ENCODE measurements at regions not wholly inside any gene's neighbourhood (a gene's known extent, or its start where the extent isn't known, plus 50 kb on each side); places are given as distances from the start of the nearest gene placed in this dataset.

DNA sequence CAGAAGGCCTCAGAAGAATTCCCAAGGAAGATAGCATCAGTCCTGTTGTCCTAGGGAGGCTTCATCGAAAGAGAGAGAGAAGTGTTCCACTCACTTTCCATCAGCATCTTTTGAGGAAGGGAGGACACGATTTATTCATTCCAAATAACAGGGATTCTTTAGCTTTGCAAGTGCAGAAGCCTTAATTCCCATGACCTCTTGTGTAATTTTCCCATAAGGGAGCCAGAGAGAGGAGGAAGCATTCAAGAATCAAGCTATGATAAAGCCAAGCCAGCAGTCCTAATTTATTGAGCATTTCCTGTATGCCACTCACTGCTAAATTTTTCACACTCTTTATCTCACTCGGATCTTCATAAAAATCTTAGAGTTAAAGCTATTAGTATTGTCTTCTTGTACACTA, 169.7 kb upstream of the MITF start (continued):
- TF ChIP-seq, protein P1, sequence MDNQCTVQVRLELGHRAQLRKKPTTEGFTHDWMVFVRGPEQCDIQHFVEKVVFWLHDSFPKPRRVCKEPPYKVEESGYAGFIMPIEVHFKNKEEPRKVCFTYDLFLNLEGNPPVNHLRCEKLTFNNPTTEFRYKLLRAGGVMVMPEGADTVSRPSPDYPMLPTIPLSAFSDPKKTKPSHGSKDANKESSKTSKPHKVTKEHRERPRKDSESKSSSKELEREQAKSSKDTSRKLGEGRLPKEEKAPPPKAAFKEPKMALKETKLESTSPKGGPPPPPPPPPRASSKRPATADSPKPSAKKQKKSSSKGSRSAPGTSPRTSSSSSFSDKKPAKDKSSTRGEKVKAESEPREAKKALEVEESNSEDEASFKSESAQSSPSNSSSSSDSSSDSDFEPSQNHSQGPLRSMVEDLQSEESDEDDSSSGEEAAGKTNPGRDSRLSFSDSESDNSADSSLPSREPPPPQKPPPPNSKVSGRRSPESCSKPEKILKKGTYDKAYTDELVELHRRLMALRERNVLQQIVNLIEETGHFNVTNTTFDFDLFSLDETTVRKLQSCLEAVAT (IDR thresholded peaks at IDR 0.05) = no peak
- TF ChIP-seq POU2F2 (IDR thresholded peaks at IDR 0.05; ENCODE audit: borderline replicate concordance, low read depth, low read length) (no peak), EP300 (IDR thresholded peaks at IDR 0.05; ENCODE audit: borderline replicate concordance in 1 of 2, control insufficient read depth in 1 of 2, low read depth in 2 of 2, low read length in 2 of 2) (no peak)

DNA sequence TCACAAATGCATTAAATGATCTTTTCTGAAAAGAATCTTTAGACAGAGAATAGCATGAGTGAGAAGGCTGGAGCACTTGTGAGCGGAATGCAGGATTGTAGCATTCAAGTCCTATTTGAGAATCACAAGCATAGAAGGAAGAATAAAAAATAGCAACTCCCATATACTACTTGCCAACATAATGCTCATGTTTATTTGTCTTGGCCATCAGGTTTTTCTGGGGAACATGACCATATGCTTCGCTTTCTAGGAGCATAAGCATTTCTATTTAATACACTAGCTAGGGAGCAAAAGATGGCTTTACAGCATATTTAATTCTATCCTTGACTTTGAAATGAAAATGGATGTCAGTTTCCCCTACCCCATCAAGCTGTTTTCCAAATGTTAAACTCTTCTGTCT, 170.3 kb upstream of the MITF start:
- POLR2A ChIA-PET = no interaction called here
- FAIRE-seq = no peak
- CTCF ChIA-PET = no interaction called here
- Histone ChIP-seq H3K4me1 (ENCODE audit: control insufficient read depth, insufficient read depth, low read length) (no peaks in the 10 kb centered on the region), H3K27ac (ENCODE audit: control insufficient read depth, insufficient read depth) (no peak overlapping the region), H3K4me3 (no peak overlapping the region), H3K4me2 (ENCODE audit: control insufficient read depth, insufficient read depth) (no peak overlapping the region), H3K27me3 (replicated peaks in 1 of 2; ENCODE audit: control insufficient read depth in 2 of 2, insufficient read depth in 2 of 2, low read length in 1 of 2) (no peaks in the 10 kb centered on the region), H4K20me1 (ENCODE audit: control insufficient read depth, insufficient read depth) (no peaks in the 10 kb centered on the region), H3K36me3 (ENCODE audit: control insufficient read depth in 2 of 2, insufficient read depth in 2 of 2, low read length in 1 of 2) (no peaks in the 10 kb centered on the region), H3K9ac (ENCODE audit: control insufficient read depth, insufficient read depth, low read length) (no peak overlapping the region), H3K79me2 (ENCODE audit: control insufficient read depth, insufficient read depth, low read length) (no peaks in the 10 kb centered on the region), H2AFZ (ENCODE audit: control insufficient read depth, low read depth, low read length) (no peak overlapping the region), H3K9me3 (replicated peaks; ENCODE audit: control insufficient read depth, insufficient read depth, low read length) (no peaks in the 10 kb centered on the region)
- in situ Hi-C loops (cut with MboI) (no loop called here), intact Hi-C loops (cut with micrococcal nuclease; ENCODE audit: unreplicated experiment) (no loop called here)
- RAD21 ChIA-PET (ENCODE audit: unreplicated experiment) = no interaction called here
- SMC1A ChIA-PET (ENCODE audit: uncharacterized antibody, unreplicated experiment) = no interaction called here
- TF ChIP-seq, protein P2, sequence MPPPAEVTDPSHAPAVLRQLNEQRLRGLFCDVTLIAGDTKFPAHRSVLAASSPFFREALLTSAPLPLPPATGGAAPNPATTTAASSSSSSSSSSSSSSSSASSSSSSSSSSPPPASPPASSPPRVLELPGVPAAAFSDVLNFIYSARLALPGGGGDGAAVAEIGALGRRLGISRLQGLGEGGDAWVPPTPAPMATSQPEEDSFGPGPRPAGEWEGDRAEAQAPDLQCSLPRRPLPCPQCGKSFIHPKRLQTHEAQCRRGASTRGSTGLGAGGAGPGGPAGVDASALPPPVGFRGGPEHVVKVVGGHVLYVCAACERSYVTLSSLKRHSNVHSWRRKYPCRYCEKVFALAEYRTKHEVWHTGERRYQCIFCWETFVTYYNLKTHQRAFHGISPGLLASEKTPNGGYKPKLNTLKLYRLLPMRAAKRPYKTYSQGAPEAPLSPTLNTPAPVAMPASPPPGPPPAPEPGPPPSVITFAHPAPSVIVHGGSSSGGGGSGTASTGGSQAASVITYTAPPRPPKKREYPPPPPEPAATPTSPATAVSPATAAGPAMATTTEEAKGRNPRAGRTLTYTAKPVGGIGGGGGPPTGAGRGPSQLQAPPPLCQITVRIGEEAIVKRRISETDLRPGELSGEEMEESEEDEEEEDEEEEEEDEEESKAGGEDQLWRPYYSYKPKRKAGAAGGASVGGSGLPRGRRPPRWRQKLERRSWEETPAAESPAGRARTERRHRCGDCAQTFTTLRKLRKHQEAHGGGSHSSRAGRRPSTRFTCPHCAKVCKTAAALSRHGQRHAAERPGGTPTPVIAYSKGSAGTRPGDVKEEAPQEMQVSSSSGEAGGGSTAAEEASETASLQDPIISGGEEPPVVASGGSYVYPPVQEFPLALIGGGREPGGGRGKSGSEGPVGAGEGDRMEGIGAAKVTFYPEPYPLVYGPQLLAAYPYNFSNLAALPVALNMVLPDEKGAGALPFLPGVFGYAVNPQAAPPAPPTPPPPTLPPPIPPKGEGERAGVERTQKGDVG (CRISPR knock-in tag; IDR thresholded peaks at IDR 0.05) = no peak
- TF ChIP-seq CHD2 (IDR thresholded peaks at IDR 0.05; ENCODE audit: borderline replicate concordance, low read depth, low read length) (no peak), SREBF1 (IDR thresholded peaks at IDR 0.05; ENCODE audit: low read length) (no peak), CBX3 (IDR thresholded peaks at IDR 0.05; ENCODE audit: borderline replicate concordance, low read depth) (no peak), NFXL1 (IDR thresholded peaks at IDR 0.05; ENCODE audit: borderline replicate concordance) (no peak), NFYB (IDR thresholded peaks at IDR 0.05; ENCODE audit: insufficient read depth, low read depth, low read length) (no peak)
- TF ChIP-seq, protein P3, sequence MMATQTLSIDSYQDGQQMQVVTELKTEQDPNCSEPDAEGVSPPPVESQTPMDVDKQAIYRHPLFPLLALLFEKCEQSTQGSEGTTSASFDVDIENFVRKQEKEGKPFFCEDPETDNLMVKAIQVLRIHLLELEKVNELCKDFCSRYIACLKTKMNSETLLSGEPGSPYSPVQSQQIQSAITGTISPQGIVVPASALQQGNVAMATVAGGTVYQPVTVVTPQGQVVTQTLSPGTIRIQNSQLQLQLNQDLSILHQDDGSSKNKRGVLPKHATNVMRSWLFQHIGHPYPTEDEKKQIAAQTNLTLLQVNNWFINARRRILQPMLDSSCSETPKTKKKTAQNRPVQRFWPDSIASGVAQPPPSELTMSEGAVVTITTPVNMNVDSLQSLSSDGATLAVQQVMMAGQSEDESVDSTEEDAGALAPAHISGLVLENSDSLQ (IDR thresholded peaks at IDR 0.05) = no peak
- no TSS peak for BruUV-seq (replicated peaks)
- ATAC-seq = no peak
- WGBS (ENCODE audit: insufficient coverage, insufficient replicate concordance, low lambda C conversion rate, missing lambda C conversion rate) = 47% methylated on average over 2 of the region's 2 CpGs
- DNase-seq (ENCODE audit: low read depth, low spot score) = no peak
